Panc1 (cell line): ENCODE measurements at regions not wholly inside any gene's neighbourhood (a gene's known extent, or its start where the extent isn't known, plus 50 kb on each side); places are given as distances from the start of the nearest gene placed in this dataset.

ENCODE experiments used
- ATAC-seq: fragments of 200-7000 bp; cut with Tn5 transposase; 2 replicates; pipeline ENCODE4 v1.9.1; 2020; ENCODE audit warnings: mild to moderate bottlenecking, moderate library complexity
- BruUV-seq: library from RNA; stranded (reverse); fragments of 400-500 nt; replicated peaks from 2 replicates; lab custom pipeline; 2021; lab: Mats Ljungman, UMichigan
- CTCF ChIA-PET: fragments of 300-600 bp; sonication (Branson Sonifier 250); formaldehyde crosslinking; loops from one replicate; lab custom pipeline; 2022; ENCODE audit warnings: antibody characterized with exemption; lab: Charles Lee
- POLR2A ChIA-PET: fragments of 300-600 bp; sonication (Branson Sonifier 250); formaldehyde crosslinking; loops from one replicate; lab custom pipeline; 2022; ENCODE audit warnings: antibody characterized with exemption; lab: Charles Lee
- DNase-seq: peaks from one replicate; pipeline ENCODE4 v3.0.0-alpha.2; 2010; ENCODE audit warnings: low read depth, low spot score
- H3K27ac ChIP-seq: 2 replicates; pipeline ENCODE4 v1.5.1; 2011; ENCODE audit warnings: mild to moderate bottlenecking, low read length, inconsistent platforms
- H3K27me3 ChIP-seq: fragments of 200-500 bp; sonication (Bioruptor generic); 2 replicates; pipeline ENCODE4 v1.6.0; 2014; ENCODE audit warnings: low read length, inconsistent platforms; ENCODE audit not compliant: control insufficient read depth, insufficient read depth
- H3K36me3 ChIP-seq: fragments of 200-500 bp; sonication (Bioruptor generic); 2 replicates; pipeline ENCODE4 v1.5.1; 2014; ENCODE audit warnings: inconsistent platforms, mild to moderate bottlenecking, low read length, moderate library complexity; ENCODE audit not compliant: control insufficient read depth, insufficient read depth
- H3K4me1 ChIP-seq: 2 replicates; pipeline ENCODE4 v1.5.1; 2011; ENCODE audit warnings: inconsistent platforms, mild to moderate bottlenecking, low read length, moderate library complexity; ENCODE audit not compliant: control insufficient read depth, insufficient read depth
- H3K4me3 ChIP-seq, 2 experiments: 2 replicates each; pipeline ENCODE4 v1.5.1; 2011 to 2012; ENCODE audit warnings: low read depth in 2 of 2, low read length in 2 of 2, mild to moderate bottlenecking in 2 of 2, inconsistent platforms in 1 of 2, moderate library complexity in 1 of 2
- H3K9me3 ChIP-seq: fragments of 200-500 bp; sonication (Bioruptor generic); 2 replicates; pipeline ENCODE4 v1.5.1; 2014; ENCODE audit warnings: low read depth, mild to moderate bottlenecking, inconsistent platforms, low read length, moderate library complexity; ENCODE audit not compliant: control insufficient read depth, insufficient read depth
- CTCF ChIP-seq: fragments of 450-650 bp; IDR thresholded peaks from 2 replicates; pipeline ENCODE4 v1.5.1; 2017; ENCODE audit warnings: mild to moderate bottlenecking
- POLR2AphosphoS5 ChIP-seq: IDR thresholded peaks from 2 replicates; pipeline ENCODE4 v1.6.1; 2012; ENCODE audit warnings: mild to moderate bottlenecking, low read depth, low read length, moderate library complexity
- REST ChIP-seq, 2 experiments: IDR thresholded peaks; 2 replicates each; pipeline ENCODE4 v1.6.1; 2011 to 2012; ENCODE audit warnings: low read depth in 2 of 2, control low read depth in 1 of 2, low read length in 1 of 2, mild to moderate bottlenecking in 1 of 2, moderate library complexity in 1 of 2; ENCODE audit not compliant: insufficient read depth in 1 of 2
- SIN3A ChIP-seq: IDR thresholded peaks from 2 replicates; pipeline ENCODE4 v1.6.1; 2012; ENCODE audit warnings: low read depth, mild to moderate bottlenecking, low read length, moderate library complexity, borderline replicate concordance; ENCODE audit not compliant: insufficient read depth
- TCF7L2 ChIP-seq: IDR thresholded peaks from 2 replicates; pipeline ENCODE4 v1.6.1; 2011; ENCODE audit warnings: mild to moderate bottlenecking, low read depth, low read length, inconsistent platforms
- in situ Hi-C: cut with HindIII; loops from 2 replicates; pipeline ENCODE4 v1.10.0; 2016; ENCODE audit warnings: low sequenced_read_pairs, low pct_unique_long_range_greater_than_20kb
- intact Hi-C: fragments of 100-400 bp; cut with micrococcal nuclease; formaldehyde crosslinking; loops from one replicate; pipeline ENCODE4 v1.10.0; 2022; ENCODE audit not compliant: unreplicated experiment

GRCh38 chr4:11821772-11822430, 393.2 kb upstream of the HS3ST1 start:
- intact Hi-C loops (no loop called here), in situ Hi-C loops (no loop called here)
- TF ChIP-seq CTCF, result no peak
- TF ChIP-seq REST (IDR thresholded peaks at IDR 0.05; ENCODE audit: insufficient read depth in 1 of 2, low read depth in 2 of 2, low read length in 1 of 2), result no peak
- no peak for TF ChIP-seq TCF7L2
- no peak for TF ChIP-seq POLR2AphosphoS5
- TF ChIP-seq SIN3A, result no peak
- BruUV-seq, result no TSS peak
- no peak overlapping the region for H3K4me3 ChIP-seq
- DNase-seq (no peak), ATAC-seq (no peak)
- no peak overlapping the region for H3K27ac ChIP-seq
- ChIA-PET CTCF (no interaction called here), POLR2A (no interaction called here)
- no peaks in the 10 kb centered on the region for H3K36me3 ChIP-seq
- H3K27me3 ChIP-seq, result no peaks in the 10 kb centered on the region
- H3K4me1 ChIP-seq, result no peaks in the 10 kb centered on the region
- H3K9me3 ChIP-seq, result no peaks in the 10 kb centered on the region

- intact Hi-C loops, result no loop called here
- no peaks in the 10 kb centered on the region for H3K4me1 ChIP-seq
- no peak for ATAC-seq
- POLR2A ChIA-PET, result no interaction called here
- H3K9me3 ChIP-seq, result no peaks in the 10 kb centered on the region
- no peak overlapping the region for H3K4me3 ChIP-seq
- BruUV-seq, result no TSS peak
- no peaks in the 10 kb centered on the region for H3K36me3 ChIP-seq
- TF ChIP-seq SIN3A, result no peak
- TF ChIP-seq POLR2AphosphoS5, result no peak
- no peak for TF ChIP-seq CTCF
- TF ChIP-seq TCF7L2, result no peak
- TF ChIP-seq REST (IDR thresholded peaks at IDR 0.05; ENCODE audit: insufficient read depth in 1 of 2, low read depth in 2 of 2, low read length in 1 of 2), result no peak
- no peak for DNase-seq
- CTCF ChIA-PET, result no interaction called here
- no peaks in the 10 kb centered on the region for H3K27me3 ChIP-seq
- in situ Hi-C loops, result no loop called here
- H3K27ac ChIP-seq, result no peak overlapping the region
Measured at GRCh38 chr4:11817088-11817487, 388.4 kb upstream of the HS3ST1 start.
